ENCODE measurements at regions not wholly inside any gene's neighbourhood (a gene's known extent, or its start where the extent isn't known, plus 50 kb on each side); places are given as distances from the start of the nearest gene placed in this dataset.

DNA sequence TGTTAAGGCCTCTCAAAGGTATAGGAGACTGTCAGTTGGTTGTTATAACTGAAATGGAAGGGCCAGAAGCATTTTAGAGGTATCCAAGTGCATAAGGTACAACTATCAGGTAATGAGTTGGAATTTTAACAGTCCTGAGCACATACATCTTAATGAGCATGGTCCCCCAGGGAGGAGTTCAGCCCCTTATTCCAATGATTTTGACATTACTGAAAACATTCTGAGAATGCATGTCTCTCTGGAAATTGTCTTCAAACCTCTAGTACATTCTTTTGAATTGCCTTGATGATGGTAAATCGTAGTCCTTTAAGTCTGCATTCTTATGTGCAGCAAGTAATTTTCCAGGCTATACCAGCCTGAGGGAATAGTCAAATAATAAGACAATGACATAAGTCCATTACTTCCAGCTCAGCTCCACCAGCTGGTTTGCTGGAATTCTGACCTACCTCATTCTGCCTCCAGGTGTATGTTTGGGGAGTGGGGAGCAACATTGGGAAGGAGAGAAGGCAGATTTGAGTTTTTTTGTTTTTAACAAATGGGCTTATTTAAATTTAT lies 239.2 kb downstream of the MSRB3 start:
- Histone ChIP-seq H4K20me1 (ENCODE audit: insufficient read depth, low read length) (no peaks in the 10 kb centered on the region), H3F3A (ENCODE audit: insufficient read depth, low read length) (no peaks in the 10 kb centered on the region), H3K27me3 (replicated peaks; ENCODE audit: insufficient read depth, low read length) (no peaks in the 10 kb centered on the region), H3K9me2 (replicated peaks; ENCODE audit: insufficient read depth, low read length) (no peaks in the 10 kb centered on the region), H3K36me3 (replicated peaks; ENCODE audit: insufficient read depth, low read length) (no peaks in the 10 kb centered on the region), H3K4me2 (ENCODE audit: low read depth, low read length) (no peak overlapping the region), H3K9ac (ENCODE audit: low read length) (no peak overlapping the region), H2AFZ (ENCODE audit: low read length) (no peak overlapping the region), H3K4me1 (ENCODE audit: low read length) (no peaks in the 10 kb centered on the region), H3K9me3 (replicated peaks; ENCODE audit: insufficient read depth, low read length) (no peaks in the 10 kb centered on the region), H3K27ac (ENCODE audit: low read length) (no peak overlapping the region), H3K4me3 (ENCODE audit: low read length) (no peak overlapping the region), H3K79me2 (ENCODE audit: low read length) (no peaks in the 10 kb centered on the region)
- no peak for DNase-seq
- TF ChIP-seq EZH2phosphoT487 (IDR thresholded peaks at IDR 0.05; ENCODE audit: low read length): no peak
- TF ChIP-seq EZH2 (optimal IDR thresholded peaks at IDR 0.05; ENCODE audit: low read depth, low read length): no peak
- TF ChIP-seq CTCF (IDR thresholded peaks at IDR 0.05; ENCODE audit: low read length): no peak

- Histone ChIP-seq H3K36me3 (replicated peaks; ENCODE audit: insufficient read depth, low read length) (no peaks in the 10 kb centered on the region), H3F3A (ENCODE audit: insufficient read depth, low read length) (no peaks in the 10 kb centered on the region), H3K79me2 (ENCODE audit: low read length) (no peaks in the 10 kb centered on the region), H4K20me1 (ENCODE audit: insufficient read depth, low read length) (no peaks in the 10 kb centered on the region), H3K4me1 (ENCODE audit: low read length) (no peaks in the 10 kb centered on the region), H2AFZ (ENCODE audit: low read length) (no peak overlapping the region), H3K4me2 (ENCODE audit: low read depth, low read length) (no peak overlapping the region), H3K27me3 (replicated peaks; ENCODE audit: insufficient read depth, low read length) (no peaks in the 10 kb centered on the region), H3K9ac (ENCODE audit: low read length) (no peak overlapping the region), H3K9me2 (replicated peaks; ENCODE audit: insufficient read depth, low read length) (no peaks in the 10 kb centered on the region), H3K9me3 (replicated peaks; ENCODE audit: insufficient read depth, low read length) (no peaks in the 10 kb centered on the region), H3K27ac (ENCODE audit: low read length) (no peak overlapping the region), H3K4me3 (ENCODE audit: low read length) (no peak overlapping the region)
- TF ChIP-seq CTCF (IDR thresholded peaks at IDR 0.05; ENCODE audit: low read length): no peak
- no peak for TF ChIP-seq EZH2 (optimal IDR thresholded peaks at IDR 0.05; ENCODE audit: low read depth, low read length)
- TF ChIP-seq EZH2phosphoT487 (IDR thresholded peaks at IDR 0.05; ENCODE audit: low read length): no peak
- no peak for DNase-seq
Observed at GRCh38 chr12:65518771-65519170, 240.3 kb downstream of the MSRB3 start.

DNA sequence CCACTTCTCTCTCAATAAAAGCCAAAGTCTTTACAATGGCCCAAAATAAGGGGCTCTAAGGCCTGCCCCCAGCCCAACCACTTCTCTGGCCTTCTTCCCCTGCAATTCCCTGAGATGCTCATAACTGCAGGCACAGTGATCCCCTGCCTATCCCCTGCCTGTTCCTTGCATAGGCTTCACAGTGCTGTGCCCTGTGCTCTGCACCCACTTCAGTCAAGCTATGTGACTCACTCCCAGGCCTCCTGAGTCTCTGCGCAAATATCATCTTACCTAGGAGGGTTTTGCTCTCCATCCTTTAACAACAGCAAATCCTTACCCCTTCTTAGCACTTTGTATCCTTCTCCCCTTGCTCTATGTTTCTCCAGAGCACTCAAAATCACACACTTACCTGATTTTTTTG lies 242.2 kb downstream of the MSRB3 start:
- Histone ChIP-seq H3K9me3 (replicated peaks; ENCODE audit: insufficient read depth, low read length) (no peaks in the 10 kb centered on the region), H3K27me3 (replicated peaks; ENCODE audit: insufficient read depth, low read length) (no peaks in the 10 kb centered on the region), H3K4me3 (ENCODE audit: low read length) (no peak overlapping the region), H3K79me2 (ENCODE audit: low read length) (no peaks in the 10 kb centered on the region), H3F3A (ENCODE audit: insufficient read depth, low read length) (no peaks in the 10 kb centered on the region), H3K9me2 (replicated peaks; ENCODE audit: insufficient read depth, low read length) (no peaks in the 10 kb centered on the region), H4K20me1 (ENCODE audit: insufficient read depth, low read length) (no peaks in the 10 kb centered on the region), H2AFZ (ENCODE audit: low read length) (no peak overlapping the region), H3K4me1 (ENCODE audit: low read length) (no peaks in the 10 kb centered on the region), H3K27ac (ENCODE audit: low read length) (no peak overlapping the region), H3K36me3 (replicated peaks; ENCODE audit: insufficient read depth, low read length) (no peaks in the 10 kb centered on the region), H3K9ac (ENCODE audit: low read length) (no peak overlapping the region), H3K4me2 (ENCODE audit: low read depth, low read length) (no peak overlapping the region)
- no peak for TF ChIP-seq EZH2 (optimal IDR thresholded peaks at IDR 0.05; ENCODE audit: low read depth, low read length)
- no peak for TF ChIP-seq CTCF (IDR thresholded peaks at IDR 0.05; ENCODE audit: low read length)
- TF ChIP-seq EZH2phosphoT487 (IDR thresholded peaks at IDR 0.05; ENCODE audit: low read length): no peak
- DNase-seq: no peak

Data from MM.1S (cell line).